Osteocyte (in vitro differentiated cells): ENCODE measurements at regions not wholly inside any gene's neighbourhood (a gene's known extent, or its start where the extent isn't known, plus 50 kb on each side); places are given as distances from the start of the nearest gene placed in this dataset.

Experiments used
- DNase-seq: peaks from one replicate; pipeline ENCODE4 v3.0.0; 2021; ENCODE audit warnings: mixed read lengths; ENCODE audit not compliant: unreplicated experiment; ENCODE audit errors: extremely low spot score
- H3K27ac Mint-ChIP-seq: one replicate; pipeline ENCODE4 v1.8.0; 2021; ENCODE audit warnings: mild to moderate bottlenecking, mixed read lengths; ENCODE audit not compliant: unreplicated experiment
- H3K27me3 Mint-ChIP-seq: one replicate; pipeline ENCODE4 v1.8.0; 2021; ENCODE audit warnings: mixed read lengths; ENCODE audit not compliant: unreplicated experiment
- H3K36me3 Mint-ChIP-seq: one replicate; pipeline ENCODE4 v1.8.0; 2021; ENCODE audit warnings: mixed read lengths; ENCODE audit not compliant: unreplicated experiment
- H3K4me1 Mint-ChIP-seq: one replicate; pipeline ENCODE4 v1.8.0; 2021; ENCODE audit warnings: mixed read lengths; ENCODE audit not compliant: unreplicated experiment
- H3K4me3 Mint-ChIP-seq: one replicate; pipeline ENCODE4 v1.8.0; 2021; ENCODE audit warnings: mild to moderate bottlenecking, moderate library complexity, mixed read lengths; ENCODE audit not compliant: unreplicated experiment
- H3K9me3 Mint-ChIP-seq: one replicate; pipeline ENCODE4 v1.8.0; 2021; ENCODE audit warnings: mixed read lengths; ENCODE audit not compliant: unreplicated experiment
- CTCF ChIP-seq: fragments of 200-600 bp; sonication (generic); IDR thresholded peaks from 2 replicates; pipeline ENCODE4 v1.5.0; 2021; ENCODE audit warnings: antibody characterized with exemption, mild to moderate bottlenecking, moderate library complexity

GRCh38 chr5:61942462-61943049, 363.4 kb upstream of the KIF2A start:
- no peaks in the 10 kb centered on the region for H3K36me3 Mint-ChIP-seq
- no peak overlapping the region for H3K27ac Mint-ChIP-seq
- no peak overlapping the region for H3K4me3 Mint-ChIP-seq
- no peak for DNase-seq
- H3K27me3 Mint-ChIP-seq: no peaks in the 10 kb centered on the region
- no peaks in the 10 kb centered on the region for H3K9me3 Mint-ChIP-seq
- TF ChIP-seq CTCF: no peak
- no peaks in the 10 kb centered on the region for H3K4me1 Mint-ChIP-seq

GRCh38 chr5:61943713-61944112, 362.3 kb upstream of the KIF2A start:
- H3K36me3 Mint-ChIP-seq: no peaks in the 10 kb centered on the region
- no peak for TF ChIP-seq CTCF
- no peak overlapping the region for H3K27ac Mint-ChIP-seq
- DNase-seq: no peak
- no peaks in the 10 kb centered on the region for H3K27me3 Mint-ChIP-seq
- H3K4me3 Mint-ChIP-seq: no peak overlapping the region
- H3K9me3 Mint-ChIP-seq: no peaks in the 10 kb centered on the region
- no peaks in the 10 kb centered on the region for H3K4me1 Mint-ChIP-seq

- no peaks in the 10 kb centered on the region for H3K9me3 Mint-ChIP-seq
Measured at GRCh38 chr5:61948151-61948550, 357.9 kb upstream of the KIF2A start.

GRCh38 chr5:61949054-61949678, 356.8 kb upstream of the KIF2A start:
- H3K27ac Mint-ChIP-seq: no peak overlapping the region
- no peaks in the 10 kb centered on the region for H3K27me3 Mint-ChIP-seq
- no peak for TF ChIP-seq CTCF
- no peaks in the 10 kb centered on the region for H3K4me1 Mint-ChIP-seq
- no peak overlapping the region for H3K4me3 Mint-ChIP-seq
- no peaks in the 10 kb centered on the region for H3K9me3 Mint-ChIP-seq
- no peaks in the 10 kb centered on the region for H3K36me3 Mint-ChIP-seq
- DNase-seq: no peak

More at GRCh38 chr5:61948151-61948550, 357.9 kb upstream of the KIF2A start:
- no peaks in the 10 kb centered on the region for H3K36me3 Mint-ChIP-seq
- H3K27me3 Mint-ChIP-seq: no peaks in the 10 kb centered on the region
- H3K27ac Mint-ChIP-seq: no peak overlapping the region
- DNase-seq: no peak
- no peak for TF ChIP-seq CTCF
- no peaks in the 10 kb centered on the region for H3K4me1 Mint-ChIP-seq
- no peak overlapping the region for H3K4me3 Mint-ChIP-seq

- Mint-ChIP-seq H3K4me3 (no peak overlapping the region), H3K4me1 (peaks cover 2% of the 10 kb centered on the region), H3K9me3 (no peaks in the 10 kb centered on the region), H3K27me3 (no peaks in the 10 kb centered on the region), H3K27ac (no peak overlapping the region), H3K36me3 (no peaks in the 10 kb centered on the region)
- no peak for DNase-seq
- TF ChIP-seq CTCF: no peak
Measured at GRCh38 chr5:61949679-61950435, 356.1 kb upstream of the KIF2A start.
